ENCODE measurements at regions not wholly inside any gene's neighbourhood (a gene's known extent, or its start where the extent isn't known, plus 50 kb on each side); places are given as distances from the start of the nearest gene placed in this dataset.

- in situ Hi-C loops (cut with MboI): no loop called here
- H3K36me3 ChIP-seq (ENCODE audit: control insufficient read depth in 2 of 2, insufficient read depth in 2 of 2, low read length in 1 of 2): no peaks in the 10 kb centered on the region
- TF ChIP-seq ZNF207 (IDR thresholded peaks at IDR 0.05; ENCODE audit: borderline replicate concordance) (no peak), CTCF (IDR thresholded peaks at IDR 0.05 in 2 of 3, conservative IDR thresholded peaks at IDR 0.05 in 1 of 3; ENCODE audit: control insufficient read depth in 2 of 3, extremely low read depth in 1 of 3, insufficient read depth in 1 of 3, low read depth in 3 of 3, low read length in 3 of 3) (no peak), RB1 (IDR thresholded peaks at IDR 0.05; ENCODE audit: borderline replicate concordance) (no peak), BACH1 (IDR thresholded peaks at IDR 0.05; ENCODE audit: borderline replicate concordance) (no peak), ZSCAN29 (IDR thresholded peaks at IDR 0.05) (no peak), SIN3A (IDR thresholded peaks at IDR 0.05; ENCODE audit: low read depth, low read length) (no peak), IKZF2 (IDR thresholded peaks at IDR 0.05) (no peak), TCF3 (IDR thresholded peaks at IDR 0.05; ENCODE audit: borderline replicate concordance, insufficient read depth, low read depth, low read length) (no peak), TCF12 (IDR thresholded peaks at IDR 0.05; ENCODE audit: low read depth, low read length) (no peak)
- peaks cover 0 to 7% of the 10 kb centered on the region in 2 experiments; a peak in 3 of 4 replicates for H3K27me3 ChIP-seq (replicated peaks in 1 of 2; ENCODE audit: control insufficient read depth in 2 of 2, insufficient read depth in 2 of 2, low read length in 1 of 2)
- 11% methylated on average over 6 of the region's 6 CpGs for WGBS (ENCODE audit: insufficient coverage, insufficient replicate concordance, low lambda C conversion rate, missing lambda C conversion rate)
- H3K4me1 ChIP-seq (ENCODE audit: control insufficient read depth, insufficient read depth, low read length): peaks cover 18% of the 10 kb centered on the region
- no peak overlapping the region for H3K27ac ChIP-seq (ENCODE audit: control insufficient read depth, insufficient read depth)
- H3K9ac ChIP-seq (ENCODE audit: control insufficient read depth, insufficient read depth, low read length): no peak overlapping the region
- ATAC-seq (no peak; the same call in 2 of the 3 replicates), DNase-seq (ENCODE audit: low read depth, low spot score) (no peak), FAIRE-seq (no peak)
- no TSS peak for BruUV-seq (replicated peaks)
- SMC1A ChIA-PET (ENCODE audit: uncharacterized antibody, unreplicated experiment): interaction anchor here (0.9 to 2.4 kb wide), 4 partner anchors 16 to 66 kb away, joined by 3 to 9 read pairs (median 3); no protein-coding TSS in a partner anchor
- RAD21 ChIA-PET (ENCODE audit: unreplicated experiment): interaction anchor here (0.9 to 1.0 kb wide), 3 partner anchors 8 to 222 kb away, joined by 3 to 5 read pairs (median 4); no protein-coding TSS in a partner anchor
- no peaks in the 10 kb centered on the region for H4K20me1 ChIP-seq (ENCODE audit: control insufficient read depth, insufficient read depth)
- peak overlapping the region; percentile 5; the same call in 1 of the 2 replicates for H3K4me2 ChIP-seq (ENCODE audit: control insufficient read depth, insufficient read depth)
- no peak overlapping the region for H2AFZ ChIP-seq (ENCODE audit: control insufficient read depth, low read depth, low read length)
- no peaks in the 10 kb centered on the region for H3K79me2 ChIP-seq (ENCODE audit: control insufficient read depth, insufficient read depth, low read length)
- POLR2A ChIA-PET: interaction anchor here (0.6 kb wide), 1 partner anchor 142 kb away, joined by 3 read pairs; no protein-coding TSS in a partner anchor
- H3K4me3 ChIP-seq: no peak overlapping the region
- CTCF ChIA-PET: interaction anchor here (0.7 to 1.2 kb wide), 4 partner anchors 14 to 222 kb away, joined by 3 to 5 read pairs (median 3); no protein-coding TSS in a partner anchor
- peaks cover 1% of the 10 kb centered on the region for H3K9me3 ChIP-seq (replicated peaks; ENCODE audit: control insufficient read depth, insufficient read depth, low read length)
- intact Hi-C loops (cut with micrococcal nuclease; ENCODE audit: unreplicated experiment): loop anchor here (5.0 kb wide), 1 partner anchor 105 kb away; no protein-coding TSS in a partner anchor
These were observed 201.3 kb downstream of the ABHD5 start for GRCh38 chr3:43892061-43892460.
